Liver (tissue), 8 donors: ENCODE measurements at regions not wholly inside any gene's neighbourhood (a gene's known extent, or its start where the extent isn't known, plus 50 kb on each side); places are given as distances from the start of the nearest gene placed in this dataset.

ENCODE experiments used
- DNase-seq: peaks from one replicate; pipeline ENCODE4 v3.0.0-alpha.2; 2017; ENCODE audit warnings: low spot score
- H3K27ac ChIP-seq, 2 donors: one replicate each; pipeline ENCODE4 v1.7.0; 2013; ENCODE audit warnings: inconsistent platforms in 2 of 2, low read length in 2 of 2, control low read depth in 1 of 2, low read depth in 1 of 2, mild to moderate bottlenecking in 1 of 2
- H3K27me3 ChIP-seq, 4 donors: one replicate each; pipeline versions ENCODE4 v1.6.1 to v1.7.0; 2013; ENCODE audit warnings: low read length in 3 of 4, inconsistent platforms in 1 of 4, mild to moderate bottlenecking in 1 of 4, moderate library complexity in 1 of 4; ENCODE audit not compliant: control insufficient read depth in 4 of 4, insufficient read depth in 4 of 4
- H3K36me3 ChIP-seq, 4 donors: one replicate each; pipeline versions ENCODE4 v1.6.1 to v1.7.0; 2013; ENCODE audit warnings: low read length in 3 of 4, mild to moderate bottlenecking in 3 of 4, low read depth in 1 of 4, moderate library complexity in 1 of 4; ENCODE audit not compliant: control insufficient read depth in 4 of 4, insufficient read depth in 3 of 4
- H3K4me1 ChIP-seq, 4 donors: one replicate each; pipeline versions ENCODE4 v1.6.1 to v1.7.0; 2013; ENCODE audit warnings: low read length in 3 of 4, mild to moderate bottlenecking in 3 of 4, moderate library complexity in 1 of 4; ENCODE audit not compliant: control insufficient read depth in 4 of 4, insufficient read depth in 4 of 4
- H3K4me3 ChIP-seq, 3 donors: one replicate each; pipeline versions ENCODE4 v1.6.1 to v1.7.0; 2013; ENCODE audit warnings: low read length in 3 of 3, control low read depth in 1 of 3, low read depth in 1 of 3, mild to moderate bottlenecking in 1 of 3
- H3K9ac ChIP-seq, 2 donors: one replicate each; pipeline ENCODE4 v1.7.0; 2013; ENCODE audit warnings: low read length in 2 of 2, mild to moderate bottlenecking in 2 of 2, moderate library complexity in 2 of 2, control low read depth in 1 of 2, low read depth in 1 of 2
- H3K9me3 ChIP-seq, 4 donors: one replicate each; pipeline versions ENCODE4 v1.6.1 to v1.7.0; 2013; ENCODE audit warnings: low read length in 3 of 4; ENCODE audit not compliant: control insufficient read depth in 4 of 4
- CTCF ChIP-seq: fragments of 150-350 bp; IDR thresholded peaks from 2 replicates; pipeline ENCODE4 v1.5.1; 2017; ENCODE audit warnings: improper control_type of control experiment, low read depth, low read length; ENCODE audit not compliant: missing input control
- EGR1 ChIP-seq, 2 donors: IDR thresholded peaks; 2 replicates each; pipeline ENCODE4 v1.6.1; 2016 to 2018; ENCODE audit warnings: antibody characterized with exemption in 2 of 2, low read depth in 2 of 2
- FOXA1 ChIP-seq: IDR thresholded peaks from 2 replicates; pipeline ENCODE4 v1.6.1; 2016; ENCODE audit warnings: antibody characterized with exemption
- FOXA2 ChIP-seq: IDR thresholded peaks from 2 replicates; pipeline ENCODE4 v1.6.1; 2016; ENCODE audit warnings: antibody characterized with exemption
- GABPA ChIP-seq, 2 donors: IDR thresholded peaks in 1 of 2; conservative IDR thresholded peaks in 1 of 2; 2 replicates each; pipeline ENCODE4 v1.6.1; 2016; ENCODE audit warnings: antibody characterized with exemption in 2 of 2, mild to moderate bottlenecking in 1 of 2, moderate library complexity in 1 of 2
- HNF4A ChIP-seq, 2 donors: conservative IDR thresholded peaks; 2 replicates each; pipeline ENCODE4 v1.6.1; 2016; ENCODE audit warnings: antibody characterized with exemption in 2 of 2, mild to moderate bottlenecking in 2 of 2
- HNF4G ChIP-seq: IDR thresholded peaks from 2 replicates; pipeline ENCODE4 v1.6.1; 2016; ENCODE audit warnings: antibody characterized with exemption
- JUND ChIP-seq, 2 donors: IDR thresholded peaks; 2 replicates each; pipeline ENCODE4 v1.6.1; 2016; ENCODE audit warnings: antibody characterized with exemption in 2 of 2
- NR2F2 ChIP-seq: IDR thresholded peaks from 2 replicates; pipeline ENCODE4 v1.6.1; 2016; ENCODE audit warnings: antibody characterized with exemption
- RAD21 ChIP-seq, 2 donors: IDR thresholded peaks; 2 replicates each; pipeline ENCODE4 v1.6.1; 2016; ENCODE audit warnings: antibody characterized with exemption in 2 of 2, mild to moderate bottlenecking in 2 of 2
- RXRA ChIP-seq, 2 donors: IDR thresholded peaks; 2 replicates each; pipeline ENCODE4 v1.6.1; 2017 to 2018; ENCODE audit warnings: antibody characterized with exemption in 2 of 2, mild to moderate bottlenecking in 1 of 2
- SP1 ChIP-seq: IDR thresholded peaks from 2 replicates; pipeline ENCODE4 v1.6.1; 2018; ENCODE audit warnings: antibody characterized with exemption, mild to moderate bottlenecking
- TAF1 ChIP-seq: conservative IDR thresholded peaks from 2 replicates; pipeline ENCODE4 v1.6.1; 2016; ENCODE audit warnings: antibody characterized with exemption, mild to moderate bottlenecking
- YY1 ChIP-seq: IDR thresholded peaks from 2 replicates; pipeline ENCODE4 v1.6.1; 2016; ENCODE audit warnings: antibody characterized with exemption, mild to moderate bottlenecking
- ZBTB33 ChIP-seq: IDR thresholded peaks from 2 replicates; pipeline ENCODE4 v1.6.1; 2016; ENCODE audit warnings: antibody characterized with exemption
- WGBS: extraction: QIAGEN DNeasy Blood & Tissue Kit; methylation state at CpG from one replicate; pipeline ENCODE4 v1.1.7; 2013; 5-methylcytosine and 5-hydroxymethylcytosine counted together
- TF ChIP-seq, protein P1 (sequence below): IDR thresholded peaks from 2 replicates; pipeline ENCODE4 v1.6.1; 2016; ENCODE audit warnings: antibody characterized with exemption
- TF ChIP-seq, protein P2 (sequence below): IDR thresholded peaks from 2 replicates; pipeline ENCODE4 v1.6.1; 2016; ENCODE audit warnings: antibody characterized with exemption
- TF ChIP-seq, protein P3 (sequence below): IDR thresholded peaks from 2 replicates; pipeline ENCODE4 v1.6.1; 2016; ENCODE audit warnings: antibody characterized with exemption, mild to moderate bottlenecking
- donor health status: healthy.
- donor health status: healthy.
- donor health status: healthy.
- donor health status: healthy.
- donor health status: healthy.

DNA sequence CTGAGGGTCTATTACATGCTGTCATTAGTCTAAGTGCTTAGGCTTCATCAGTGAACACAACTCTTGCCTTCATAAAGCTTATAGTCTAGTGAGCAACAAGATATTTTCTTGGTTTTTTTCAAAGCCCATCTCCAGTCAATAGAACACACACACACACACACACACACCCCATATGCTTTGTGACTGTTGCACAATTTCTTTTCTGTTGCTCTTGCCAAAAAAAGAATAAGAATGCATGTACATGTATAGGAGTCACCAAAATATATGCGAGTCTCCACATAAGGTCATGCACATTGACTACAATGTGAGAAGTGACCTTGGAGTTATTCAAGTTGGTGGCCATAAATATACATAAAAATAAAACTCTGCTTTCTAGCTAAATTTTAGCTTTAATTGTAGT lies 351.5 kb upstream of the TLE4 start:
- Histone ChIP-seq H3K36me3 (no peaks in the 10 kb centered on the region), H3K9ac (no peak overlapping the region), H3K9me3 (no peaks in the 10 kb centered on the region), H3K27ac (no peak overlapping the region), H3K4me1 (no peaks in the 10 kb centered on the region), H3K4me3 (no peak overlapping the region), H3K27me3 (no peaks in the 10 kb centered on the region)
- 82% methylated on average over 1 of the region's 1 CpG for WGBS
- DNase-seq, result no peak
- no peak for TF ChIP-seq TAF1
- TF ChIP-seq HNF4A (conservative IDR thresholded peaks at IDR 0.05), result no peak
- TF ChIP-seq GABPA (IDR thresholded peaks at IDR 0.05 in 1 of 2, conservative IDR thresholded peaks at IDR 0.05 in 1 of 2), result no peak
- TF ChIP-seq RXRA (IDR thresholded peaks at IDR 0.05), result no peak
- TF ChIP-seq FOXA1, result no peak
- TF ChIP-seq, protein P1, sequence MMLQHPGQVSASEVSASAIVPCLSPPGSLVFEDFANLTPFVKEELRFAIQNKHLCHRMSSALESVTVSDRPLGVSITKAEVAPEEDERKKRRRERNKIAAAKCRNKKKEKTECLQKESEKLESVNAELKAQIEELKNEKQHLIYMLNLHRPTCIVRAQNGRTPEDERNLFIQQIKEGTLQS, result no peak
- TF ChIP-seq FOXA2, result no peak
- no peak for TF ChIP-seq ZBTB33
- TF ChIP-seq RAD21 (IDR thresholded peaks at IDR 0.05), result no peak
- no peak for TF ChIP-seq SP1
- no peak for TF ChIP-seq JUND (IDR thresholded peaks at IDR 0.05)
- no peak for TF ChIP-seq HNF4G
- TF ChIP-seq CTCF, result no peak
- TF ChIP-seq, protein P2, sequence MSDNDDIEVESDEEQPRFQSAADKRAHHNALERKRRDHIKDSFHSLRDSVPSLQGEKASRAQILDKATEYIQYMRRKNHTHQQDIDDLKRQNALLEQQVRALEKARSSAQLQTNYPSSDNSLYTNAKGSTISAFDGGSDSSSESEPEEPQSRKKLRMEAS, result no peak
- no peak for TF ChIP-seq YY1

DNA sequence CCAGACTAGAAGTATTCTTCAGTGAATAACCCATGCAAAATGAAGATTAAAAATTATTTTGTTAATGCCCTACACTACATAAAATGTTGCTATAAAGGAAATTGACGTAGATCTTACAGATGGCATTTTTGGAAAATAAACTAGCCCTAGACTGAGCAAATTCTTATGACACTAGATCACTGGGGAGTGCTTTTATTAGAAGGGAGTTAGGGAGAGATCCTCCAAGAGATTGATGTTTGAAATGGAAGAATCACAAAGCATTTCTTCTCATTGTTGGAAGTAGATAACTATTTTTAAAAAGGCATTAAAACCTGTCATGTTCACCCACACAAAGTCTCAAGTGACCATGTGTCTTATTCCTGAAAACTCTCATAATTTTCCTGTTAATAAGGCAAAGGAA lies 351.1 kb upstream of the TLE4 start:
- TF ChIP-seq, protein P3, sequence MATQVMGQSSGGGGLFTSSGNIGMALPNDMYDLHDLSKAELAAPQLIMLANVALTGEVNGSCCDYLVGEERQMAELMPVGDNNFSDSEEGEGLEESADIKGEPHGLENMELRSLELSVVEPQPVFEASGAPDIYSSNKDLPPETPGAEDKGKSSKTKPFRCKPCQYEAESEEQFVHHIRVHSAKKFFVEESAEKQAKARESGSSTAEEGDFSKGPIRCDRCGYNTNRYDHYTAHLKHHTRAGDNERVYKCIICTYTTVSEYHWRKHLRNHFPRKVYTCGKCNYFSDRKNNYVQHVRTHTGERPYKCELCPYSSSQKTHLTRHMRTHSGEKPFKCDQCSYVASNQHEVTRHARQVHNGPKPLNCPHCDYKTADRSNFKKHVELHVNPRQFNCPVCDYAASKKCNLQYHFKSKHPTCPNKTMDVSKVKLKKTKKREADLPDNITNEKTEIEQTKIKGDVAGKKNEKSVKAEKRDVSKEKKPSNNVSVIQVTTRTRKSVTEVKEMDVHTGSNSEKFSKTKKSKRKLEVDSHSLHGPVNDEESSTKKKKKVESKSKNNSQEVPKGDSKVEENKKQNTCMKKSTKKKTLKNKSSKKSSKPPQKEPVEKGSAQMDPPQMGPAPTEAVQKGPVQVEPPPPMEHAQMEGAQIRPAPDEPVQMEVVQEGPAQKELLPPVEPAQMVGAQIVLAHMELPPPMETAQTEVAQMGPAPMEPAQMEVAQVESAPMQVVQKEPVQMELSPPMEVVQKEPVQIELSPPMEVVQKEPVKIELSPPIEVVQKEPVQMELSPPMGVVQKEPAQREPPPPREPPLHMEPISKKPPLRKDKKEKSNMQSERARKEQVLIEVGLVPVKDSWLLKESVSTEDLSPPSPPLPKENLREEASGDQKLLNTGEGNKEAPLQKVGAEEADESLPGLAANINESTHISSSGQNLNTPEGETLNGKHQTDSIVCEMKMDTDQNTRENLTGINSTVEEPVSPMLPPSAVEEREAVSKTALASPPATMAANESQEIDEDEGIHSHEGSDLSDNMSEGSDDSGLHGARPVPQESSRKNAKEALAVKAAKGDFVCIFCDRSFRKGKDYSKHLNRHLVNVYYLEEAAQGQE, result no peak
- TF ChIP-seq SP1 (no peak), NR2F2 (no peak), EGR1 (IDR thresholded peaks at IDR 0.05; ENCODE audit: low read depth in 2 of 2) (no peak), FOXA2 (no peak), TAF1 (no peak), FOXA1 (no peak), RAD21 (IDR thresholded peaks at IDR 0.05) (no peak), CTCF (no peak), HNF4G (no peak), RXRA (IDR thresholded peaks at IDR 0.05) (no peak), HNF4A (conservative IDR thresholded peaks at IDR 0.05) (no peak), GABPA (IDR thresholded peaks at IDR 0.05 in 1 of 2, conservative IDR thresholded peaks at IDR 0.05 in 1 of 2) (no peak), JUND (IDR thresholded peaks at IDR 0.05) (no peak), ZBTB33 (no peak), YY1 (no peak)
- TF ChIP-seq, protein P2, result no peak
- TF ChIP-seq, protein P1, result no peak
- H3K27ac ChIP-seq, result no peak overlapping the region
- H3K4me1 ChIP-seq, result no peaks in the 10 kb centered on the region
- H3K9ac ChIP-seq, result no peak overlapping the region
- 63% methylated on average over 1 of the region's 1 CpG for WGBS
- no peak overlapping the region for H3K4me3 ChIP-seq
- H3K27me3 ChIP-seq, result no peaks in the 10 kb centered on the region
- H3K36me3 ChIP-seq, result no peaks in the 10 kb centered on the region
- no peaks in the 10 kb centered on the region for H3K9me3 ChIP-seq
- DNase-seq, result no peak
